Fibroblast of skin of left biceps (primary cell): ENCODE measurements at regions not wholly inside any gene's neighbourhood (a gene's known extent, or its start where the extent isn't known, plus 50 kb on each side); places are given as distances from the start of the nearest gene placed in this dataset.

Experiments
- DNase-seq, 2 experiments: peaks; one replicate each; pipeline ENCODE4 v3.0.0-alpha.2; 2013; ENCODE audit warnings: low read depth in 2 of 2

GRCh38 chr6:145309842-145310535 lies 425.3 kb downstream of the EPM2A start:
- DNase-seq, result no peak

DNA sequence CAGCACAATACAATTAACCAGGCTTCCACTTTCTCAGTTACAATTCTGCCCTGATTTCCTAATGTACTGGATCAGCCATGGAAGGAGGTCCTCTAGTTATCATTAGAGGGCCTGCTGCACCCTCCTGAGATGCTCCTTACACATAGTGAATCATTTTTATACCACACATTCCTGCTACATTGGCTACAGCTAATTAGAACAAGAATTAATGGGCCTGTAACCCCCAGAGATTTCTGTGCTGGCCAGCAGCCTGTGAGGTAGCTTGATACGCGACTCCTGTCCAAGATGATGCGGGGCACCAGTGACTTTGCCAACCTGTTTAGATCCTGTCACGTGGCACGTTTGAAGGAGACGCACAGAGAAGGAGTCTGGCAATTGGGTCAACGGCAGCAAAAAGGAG lies 422.8 kb downstream of the EPM2A start:
- no peak for DNase-seq

DNA sequence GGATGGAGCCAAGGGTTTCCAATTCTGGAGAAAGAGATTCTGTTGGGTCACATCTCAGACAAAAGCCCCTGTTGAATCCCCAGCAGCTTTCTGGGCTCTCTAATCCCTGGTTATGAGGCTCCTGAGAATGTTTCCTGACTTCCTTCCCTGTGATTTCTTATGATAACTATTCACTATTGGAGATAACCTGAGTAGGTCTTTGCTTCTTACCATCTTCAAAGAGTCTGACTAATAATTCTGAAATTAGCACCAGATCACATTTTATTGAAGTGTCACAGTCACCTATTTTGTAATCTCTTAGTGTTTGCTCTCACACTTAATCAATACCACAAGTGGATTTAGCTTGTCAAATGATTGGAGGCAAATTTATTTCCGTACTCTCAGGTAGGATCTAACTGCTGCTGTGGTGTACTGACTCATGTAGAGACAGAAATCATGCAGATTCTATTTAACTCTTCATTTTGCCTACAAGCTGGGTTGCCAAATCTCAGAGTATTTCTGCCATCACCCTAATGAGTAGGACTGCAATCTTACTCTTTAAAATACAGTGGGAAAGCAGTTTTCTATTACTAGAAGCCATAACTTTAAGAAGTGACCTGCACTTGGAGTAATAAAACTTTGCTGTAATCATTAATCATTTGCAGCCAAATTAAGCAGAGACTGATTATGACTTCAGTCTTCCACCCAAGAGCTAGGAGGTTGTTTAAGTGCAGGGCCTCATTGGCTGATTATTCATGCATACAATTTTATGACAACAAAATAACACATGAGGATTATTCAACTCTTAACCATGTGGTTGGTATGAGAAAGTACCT lies 422.1 kb downstream of the EPM2A start:
- DNase-seq, result no peak

DNA sequence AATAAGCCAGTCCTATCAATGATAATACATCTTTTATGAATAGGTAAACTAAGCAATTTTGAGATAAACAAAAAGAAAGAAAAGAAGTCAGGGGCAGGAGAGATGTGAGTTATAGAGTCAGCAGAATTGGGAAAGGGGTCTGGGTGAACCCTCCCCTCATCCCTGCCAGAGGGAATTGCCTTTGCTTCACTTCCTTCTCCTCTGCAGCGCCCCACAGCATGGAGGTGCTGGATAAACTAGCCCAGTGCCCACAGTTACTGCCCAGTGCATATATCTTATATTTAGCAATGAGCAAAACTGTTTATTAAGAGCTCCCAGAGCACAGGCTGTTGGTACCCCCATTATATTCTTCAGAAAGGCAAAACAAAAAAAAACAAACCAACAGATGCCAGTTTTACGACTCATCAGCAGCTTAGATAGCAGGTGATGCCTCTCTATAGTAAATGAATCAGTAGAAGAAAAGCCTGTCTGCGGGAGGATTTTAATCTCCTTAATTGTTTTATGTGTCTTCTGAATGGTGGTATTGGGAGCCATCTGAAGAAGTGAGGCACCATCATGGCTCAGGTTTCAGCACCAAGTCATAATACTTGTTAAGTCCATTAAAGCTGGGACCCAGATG lies 419.2 kb downstream of the EPM2A start:
- DNase-seq, result no peak

- no peak for DNase-seq
Observed at GRCh38 chr6:145318952-145319351, 416.4 kb downstream of the EPM2A start.

DNA sequence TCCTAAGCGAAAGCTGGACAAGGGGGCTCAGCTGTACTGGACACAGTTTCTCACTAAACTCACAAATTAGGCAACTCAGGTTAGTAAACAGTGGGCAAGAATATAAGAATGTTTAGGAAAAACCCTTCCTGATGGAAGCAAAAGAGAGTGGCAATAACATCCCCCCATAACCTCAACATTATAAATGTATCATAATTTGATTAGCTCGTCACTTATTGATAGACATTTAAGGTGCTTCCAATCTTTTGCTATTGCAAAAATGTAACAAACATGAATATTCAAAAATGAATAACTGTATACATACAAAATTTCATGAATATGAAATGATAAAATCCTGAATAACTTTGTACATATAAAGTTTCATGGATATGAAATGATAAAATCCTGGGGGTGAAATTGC lies 415.7 kb downstream of the EPM2A start:
- DNase-seq, result no peak

GRCh38 chr6:145323646-145324045 lies 411.7 kb downstream of the EPM2A start:
- no peak for DNase-seq

GRCh38 chr6:145327586-145327985 lies 407.7 kb downstream of the EPM2A start:
- no peak for DNase-seq

DNA sequence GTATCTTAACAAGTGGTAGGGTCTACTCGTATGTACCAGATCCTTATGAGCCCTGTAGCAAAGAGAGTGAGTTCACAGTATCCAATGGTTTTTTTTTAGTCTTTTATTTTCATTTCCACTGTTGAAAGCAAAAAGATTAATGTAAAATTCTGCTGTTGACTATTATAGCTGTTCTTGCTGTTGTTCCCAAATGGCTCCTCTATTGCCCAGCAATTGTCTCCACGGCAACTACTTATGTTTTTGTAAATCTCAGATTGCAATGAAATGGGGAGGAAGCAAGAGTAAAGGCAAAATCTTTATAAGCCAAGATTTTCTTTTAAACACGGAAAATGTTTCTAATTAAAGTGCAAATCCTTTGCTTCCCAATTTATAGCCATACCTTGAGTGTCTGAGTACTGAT lies 406.1 kb downstream of the EPM2A start:
- no peak for DNase-seq

GRCh38 chr6:145331066-145331465 lies 404.3 kb downstream of the EPM2A start:
- DNase-seq, result no peak

- no peak for DNase-seq
Observed at GRCh38 chr6:145332011-145332410, 403.3 kb downstream of the EPM2A start.

DNA sequence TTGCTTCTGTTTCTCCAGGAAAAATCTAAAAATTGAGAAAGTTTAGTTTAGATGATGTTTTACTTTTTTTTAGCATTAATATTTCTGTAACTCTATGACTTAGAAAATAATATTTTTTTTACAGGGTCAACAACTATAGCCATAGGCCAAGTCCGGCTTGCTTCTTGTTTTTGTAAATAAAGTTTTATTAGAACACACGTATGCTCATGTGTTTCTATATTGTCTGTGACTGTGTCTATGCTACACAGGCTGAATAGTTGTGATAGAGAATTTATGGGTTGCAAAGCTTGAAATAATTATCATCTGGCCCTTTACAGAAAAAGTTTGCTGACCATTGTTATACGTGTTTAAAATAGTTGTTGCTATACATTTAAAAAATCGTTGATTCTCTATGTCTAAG lies 399.2 kb downstream of the EPM2A start:
- DNase-seq, result no peak

- no peak for DNase-seq
Observed at GRCh38 chr6:145339089-145339488, 396.2 kb downstream of the EPM2A start.

DNA sequence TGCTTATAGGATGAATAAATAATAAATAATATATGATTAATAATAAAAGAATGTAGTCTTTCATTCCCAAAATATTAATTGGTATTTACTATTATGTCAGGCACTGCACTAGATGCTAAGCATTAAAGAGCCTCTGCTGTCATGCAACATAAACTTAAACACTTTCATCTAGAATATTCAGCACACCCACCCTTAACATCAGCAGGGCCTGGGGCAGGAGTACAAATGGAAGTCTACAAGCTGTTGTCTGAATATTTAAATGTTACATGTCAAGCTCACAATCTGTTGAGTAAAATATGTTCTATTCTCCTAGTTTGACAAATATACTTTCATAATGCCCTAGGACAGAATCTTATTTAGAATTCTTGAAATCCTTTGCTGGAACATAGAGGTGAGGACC lies 395.1 kb downstream of the EPM2A start:
- no peak for DNase-seq

DNA sequence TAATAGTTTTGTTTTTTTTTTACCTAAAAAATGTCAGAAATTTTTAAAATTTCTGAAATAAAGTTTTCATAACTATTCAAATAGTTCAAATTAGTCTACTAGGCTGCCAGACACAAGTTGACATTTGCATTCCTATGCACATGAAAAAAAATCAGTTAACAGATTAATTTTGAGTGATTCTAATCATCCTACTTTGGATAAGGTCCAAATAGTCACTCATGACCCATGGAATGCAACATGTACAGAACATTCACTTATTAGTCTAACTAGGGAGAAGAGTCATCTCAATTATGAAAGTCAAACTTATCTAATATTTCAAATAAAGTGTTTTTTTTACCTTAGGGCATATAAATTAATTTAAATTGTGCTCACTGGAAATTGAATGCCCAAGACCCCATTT lies 390.2 kb downstream of the EPM2A start:
- DNase-seq, result no peak

DNA sequence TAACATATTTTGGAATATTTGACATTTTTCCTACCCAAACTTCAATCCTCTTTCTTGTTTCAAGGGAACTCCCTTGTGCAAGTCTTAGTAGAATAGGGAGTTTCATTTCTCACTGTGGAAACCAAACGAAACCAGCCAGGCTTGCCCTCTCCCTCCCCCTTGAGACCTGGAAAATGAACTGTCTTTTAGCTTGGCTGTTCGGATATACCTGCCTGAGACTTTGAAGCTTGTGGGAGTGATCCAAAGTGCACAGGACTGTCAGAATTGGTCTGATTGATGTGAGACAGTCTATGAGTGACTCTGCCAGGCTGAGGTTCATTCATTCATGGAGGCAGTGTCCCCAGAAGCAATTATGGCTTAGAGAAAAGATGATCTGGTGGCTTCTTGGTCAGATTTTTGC lies 388.1 kb downstream of the EPM2A start:
- no peak for DNase-seq

DNA sequence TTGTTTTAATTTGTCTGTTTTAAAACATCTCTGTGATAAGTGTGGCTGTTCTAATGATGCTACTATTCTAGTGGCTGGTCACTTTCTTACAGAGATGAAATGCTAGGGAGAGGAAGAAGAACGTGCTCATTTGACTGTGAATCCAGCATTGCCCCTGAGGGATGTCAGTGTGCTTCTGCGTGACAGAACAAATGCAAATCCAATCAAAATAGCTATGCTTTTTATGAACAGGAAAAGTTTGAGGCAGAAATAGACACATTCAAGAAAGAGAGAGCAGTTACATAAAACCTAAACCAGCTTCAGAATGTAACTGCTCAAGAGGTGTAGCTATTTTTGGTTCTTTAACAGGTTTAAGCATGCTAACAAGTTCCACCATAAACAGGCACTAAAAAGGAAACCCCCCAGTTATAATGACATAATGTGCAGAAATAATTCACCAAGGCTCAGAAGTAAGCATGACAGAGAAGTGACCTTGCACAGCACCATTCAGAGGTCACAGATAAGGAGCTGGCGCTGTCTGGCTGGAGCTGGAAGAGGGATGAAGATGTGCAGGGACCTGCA lies 385.3 kb downstream of the EPM2A start:
- DNase-seq, result no peak

DNA sequence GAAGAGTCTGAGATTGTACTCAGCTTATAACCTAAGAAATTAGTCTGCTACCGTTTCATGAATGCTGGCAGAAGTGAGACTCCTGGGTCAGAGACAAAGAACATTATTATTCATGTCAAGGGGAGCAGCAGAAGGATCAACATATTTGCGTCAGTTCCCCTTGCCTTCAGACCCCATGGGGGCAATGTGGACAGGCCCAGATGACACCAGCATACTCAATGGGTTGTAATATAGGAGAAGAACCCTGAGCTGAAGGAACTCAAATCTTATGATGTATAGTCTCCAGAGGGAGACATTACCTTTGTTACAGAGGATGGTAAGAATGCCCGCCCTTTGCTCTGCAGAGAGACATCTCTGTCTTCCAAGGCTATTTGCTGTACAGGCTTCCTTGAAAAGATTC lies 384.4 kb downstream of the EPM2A start:
- DNase-seq, result no peak

DNA sequence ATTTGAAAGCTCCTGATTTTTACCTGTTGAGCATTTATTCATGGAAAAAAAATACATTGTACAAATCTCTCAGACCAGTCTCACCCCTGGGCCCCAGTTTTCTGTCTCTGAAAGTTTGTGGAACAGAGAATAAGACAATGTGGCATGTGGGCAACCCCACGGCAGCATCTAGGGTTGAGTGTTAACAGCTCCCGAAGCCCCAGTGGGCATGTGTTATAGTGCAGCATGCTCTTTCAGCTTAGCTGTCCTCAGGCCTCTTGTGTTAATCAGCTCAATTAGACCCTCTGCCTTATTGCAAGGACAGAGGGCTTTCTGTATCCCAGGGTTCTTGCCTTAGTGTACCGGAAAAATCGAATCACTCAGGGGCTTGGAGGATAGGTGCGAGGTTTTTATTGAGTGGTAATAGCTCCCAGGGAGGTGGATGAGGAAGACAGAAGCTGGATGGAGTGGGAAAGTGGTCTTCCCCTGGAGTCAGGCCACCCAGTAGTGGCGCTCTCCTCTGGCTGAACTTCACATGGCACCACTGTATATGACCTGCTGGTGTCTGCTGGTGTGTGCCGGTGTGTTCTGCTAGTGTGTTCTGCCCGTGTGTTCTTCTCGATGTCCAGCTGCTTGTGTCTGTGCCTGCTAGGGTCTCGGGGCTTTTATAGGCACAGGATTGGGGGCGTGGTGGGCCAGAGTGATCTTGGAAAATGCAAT lies 382.8 kb downstream of the EPM2A start:
- no peak for DNase-seq

DNA sequence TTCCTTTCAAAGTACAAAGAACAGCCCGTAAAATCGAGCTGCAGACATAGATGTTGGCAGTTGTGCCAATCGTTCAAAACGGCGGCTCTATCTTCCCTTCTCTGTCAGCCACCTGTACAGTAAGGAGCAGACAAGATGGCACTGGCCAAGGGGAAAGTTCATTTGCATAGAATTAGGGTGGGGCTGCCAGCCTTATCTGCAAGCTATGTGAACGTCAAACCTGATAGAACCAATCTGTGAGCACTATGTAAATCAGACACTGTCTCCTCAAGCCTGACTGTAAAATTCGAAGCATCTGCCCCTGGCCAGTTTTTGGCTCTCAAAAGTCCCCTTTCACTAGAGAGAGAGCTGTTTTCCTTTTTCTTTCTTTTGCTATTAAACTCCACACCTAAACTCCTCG lies 374.5 kb downstream of the EPM2A start:
- no peak for DNase-seq

- DNase-seq, result no peak
Observed at GRCh38 chr6:145367149-145367548, 368.2 kb downstream of the EPM2A start.

DNA sequence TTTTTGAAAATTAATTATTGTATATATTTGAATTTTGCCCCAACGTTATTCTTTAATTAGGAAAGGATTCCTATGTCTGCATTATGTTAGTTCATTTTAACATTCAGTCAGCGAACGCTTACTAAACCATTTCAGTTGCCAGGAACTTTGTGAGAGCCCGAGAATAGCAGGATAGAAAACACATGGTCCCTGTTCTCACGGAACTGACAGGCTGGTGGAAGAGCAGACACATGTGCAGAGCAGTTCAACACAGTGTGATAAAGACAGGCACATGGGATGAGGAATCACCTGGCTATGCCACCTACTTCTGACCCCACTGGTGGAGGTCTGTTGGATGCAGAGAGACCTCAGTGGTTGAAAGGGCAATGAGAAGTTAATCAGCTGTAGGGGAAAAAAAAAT lies 367.2 kb downstream of the EPM2A start:
- DNase-seq, result no peak
